Heart right ventricle (tissue), 16 donors: ENCODE measurements at regions not wholly inside any gene's neighbourhood (a gene's known extent, or its start where the extent isn't known, plus 50 kb on each side); places are given as distances from the start of the nearest gene placed in this dataset.

ENCODE experiments used
- ATAC-seq, 8 donors: fragments of 200-7000 bp; cut with Tn5 transposase; one replicate each; pipeline ENCODE4 v1.9.1; 2020; ENCODE audit warnings: mild to moderate bottlenecking in 8 of 8, moderate library complexity in 8 of 8, moderate number of reproducible peaks in 1 of 8
- DNase-seq, 2 donors: peaks; one replicate each; pipeline ENCODE4 v3.0.0-alpha.2; 2020
- H3K27ac ChIP-seq, 10 donors: fragments of 200-600 bp; sonication (generic) in 2 of 10; one replicate each; pipeline versions ENCODE4 v1.5.0 to v1.8.0; 2020 to 2022; ENCODE audit warnings: mild to moderate bottlenecking in 3 of 10
- H3K27me3 ChIP-seq, 7 donors: fragments of 200-600 bp; one replicate each; pipeline ENCODE4 v1.8.0; 2021 to 2022; ENCODE audit warnings: mild to moderate bottlenecking in 2 of 7
- H3K36me3 ChIP-seq, 9 donors: fragments of 200-600 bp; sonication (generic) in 1 of 9; one replicate each; pipeline versions ENCODE4 v1.5.0 to v1.8.0; 2020 to 2022; ENCODE audit warnings: mild to moderate bottlenecking in 2 of 9
- H3K4me1 ChIP-seq, 9 donors: fragments of 200-600 bp; sonication (generic) in 1 of 9; one replicate each; pipeline versions ENCODE4 v1.5.0 to v1.8.0; 2020 to 2022; ENCODE audit warnings: mild to moderate bottlenecking in 4 of 9
- H3K4me3 ChIP-seq, 10 donors: fragments of 200-600 bp; sonication (generic) in 2 of 10; one replicate each; pipeline versions ENCODE4 v1.5.0 to v1.8.0; 2020 to 2022; ENCODE audit warnings: mild to moderate bottlenecking in 7 of 10, moderate library complexity in 2 of 10
- H3K9me3 ChIP-seq, 11 donors: fragments of 200-600 bp in 10 of 11; sonication (generic) in 2 of 11; one replicate each; pipeline versions ENCODE4 v1.5.0 to v1.8.0; 2013 to 2022; ENCODE audit warnings: mild to moderate bottlenecking in 2 of 11, control low read depth in 1 of 11, moderate library complexity in 1 of 11
- WGBS, 2 donors: extraction: QIAGEN DNeasy Blood & Tissue Kit; methylation state at CpG; one replicate each; pipeline ENCODE4 v1.1.7; 2013; ENCODE audit warnings: inconsistent platforms in 1 of 2; 5-methylcytosine and 5-hydroxymethylcytosine counted together
- intact Hi-C, 10 donors: fragments of 100-400 bp; cut with DNase I; formaldehyde crosslinking; loops; one replicate each; pipeline versions ENCODE4 v1.11.1 to v1.14.2; 2022
- TF ChIP-seq, protein P1 (sequence below), 9 donors: fragments of 200-600 bp; sonication (generic) in 2 of 9; IDR thresholded peaks; one replicate each; pipeline versions ENCODE4 v1.5.0 to v1.8.0; 2021 to 2022; ENCODE audit warnings: antibody characterized with exemption in 9 of 9, mild to moderate bottlenecking in 5 of 9, moderate library complexity in 1 of 9
- donor health status: Arrhythmogenic right ventricular cardiomyopathy.
- donor health status: ischemic (EF 13 %, LVEDD 7.1; RV severe dilation, severe dysfunction).
- donor health status: healthy with polysubstance abuse.
- donor health status: DM: no; HTN: yes; CAD: no.
- donor health status: DM: no; HTN: no; CAD: no.
- donor health status: ischemic (EF 25% LVEDD 6.9; RV normal size, moderate dysfunction).
- donor health status: ischemic (EF 25% LVEDD 5.7; RV mildly dilated, moderate dysfunction).
- donor health status: healthy.
- donor health status: DM: yes; HTN: yes; CAD: no.
- donor health status: Ischemic cardiomyopathy.
- donor health status: ischemic (EF 35%, LVEDD 5.7; RV mildly dilated, moderate dysfunction).
- donor health status: nonischemic (EF 11% LVEDD 7.7; RV severe dilation, severe dysfunction).
- donor health status: DM: yes; HTN: yes; CAD: no.
- donor health status: PGD.
- donor health status: ischemic (EF 29% LVEDD 5.4; RV normal size, mild dysfunction).
- donor health status: nonischemic (EF 23%, LVEDD 6.1; RV moderate dilation, normal function).

- H3K27me3 ChIP-seq: peaks cover 0 to 32% (median 8%) of the 10 kb centered on the region in 7 donors
- H3K4me1 ChIP-seq: no peaks in the 10 kb centered on the region
- 80 to 81% methylated on average over 2 of the region's 2 CpGs for WGBS, 2 donors
- DNase-seq: no peak
- intact Hi-C loops: no loop called here
- no peaks in the 10 kb centered on the region for H3K9me3 ChIP-seq
- H3K4me3 ChIP-seq: no peak overlapping the region
- no peak for ATAC-seq
- H3K27ac ChIP-seq: no peak overlapping the region
- no peaks in the 10 kb centered on the region for H3K36me3 ChIP-seq
- TF ChIP-seq, protein P1, sequence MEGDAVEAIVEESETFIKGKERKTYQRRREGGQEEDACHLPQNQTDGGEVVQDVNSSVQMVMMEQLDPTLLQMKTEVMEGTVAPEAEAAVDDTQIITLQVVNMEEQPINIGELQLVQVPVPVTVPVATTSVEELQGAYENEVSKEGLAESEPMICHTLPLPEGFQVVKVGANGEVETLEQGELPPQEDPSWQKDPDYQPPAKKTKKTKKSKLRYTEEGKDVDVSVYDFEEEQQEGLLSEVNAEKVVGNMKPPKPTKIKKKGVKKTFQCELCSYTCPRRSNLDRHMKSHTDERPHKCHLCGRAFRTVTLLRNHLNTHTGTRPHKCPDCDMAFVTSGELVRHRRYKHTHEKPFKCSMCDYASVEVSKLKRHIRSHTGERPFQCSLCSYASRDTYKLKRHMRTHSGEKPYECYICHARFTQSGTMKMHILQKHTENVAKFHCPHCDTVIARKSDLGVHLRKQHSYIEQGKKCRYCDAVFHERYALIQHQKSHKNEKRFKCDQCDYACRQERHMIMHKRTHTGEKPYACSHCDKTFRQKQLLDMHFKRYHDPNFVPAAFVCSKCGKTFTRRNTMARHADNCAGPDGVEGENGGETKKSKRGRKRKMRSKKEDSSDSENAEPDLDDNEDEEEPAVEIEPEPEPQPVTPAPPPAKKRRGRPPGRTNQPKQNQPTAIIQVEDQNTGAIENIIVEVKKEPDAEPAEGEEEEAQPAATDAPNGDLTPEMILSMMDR (IDR thresholded peaks at IDR 0.05): no peak
These were observed 502.6 kb downstream of the HAPSTR1 start for GRCh38 chr16:9594047-9594446.

- 45 to 50% methylated on average over 2 of the region's 2 CpGs for WGBS, 2 donors
- TF ChIP-seq, protein P1 (IDR thresholded peaks at IDR 0.05): no peak
These were observed 503.5 kb downstream of the HAPSTR1 start for GRCh38 chr16:9594946-9595345.

GRCh38 chr16:9595393-9595792 is 503.9 kb downstream of the HAPSTR1 start:
- ATAC-seq (no peak), DNase-seq (no peak)
- Histone ChIP-seq H3K9me3 (no peaks in the 10 kb centered on the region), H3K36me3 (no peaks in the 10 kb centered on the region), H3K4me3 (no peak overlapping the region), H3K4me1 (no peaks in the 10 kb centered on the region), H3K27ac (no peak overlapping the region), H3K27me3 (peaks cover 0 to 32% (median 8%) of the 10 kb centered on the region in 7 donors)
- TF ChIP-seq, protein P1 (IDR thresholded peaks at IDR 0.05): no peak
- WGBS, 2 donors: 51 to 53% methylated on average over 3 of the region's 3 CpGs
- intact Hi-C loops: no loop called here

More at GRCh38 chr16:9594946-9595345, 503.5 kb downstream of the HAPSTR1 start:
- H3K4me1 ChIP-seq: no peaks in the 10 kb centered on the region
- no peak overlapping the region for H3K27ac ChIP-seq
- H3K36me3 ChIP-seq: no peaks in the 10 kb centered on the region
- H3K9me3 ChIP-seq: no peaks in the 10 kb centered on the region
- H3K4me3 ChIP-seq: no peak overlapping the region
- no peak for DNase-seq
- peaks cover 0 to 32% (median 8%) of the 10 kb centered on the region in 7 donors for H3K27me3 ChIP-seq
- intact Hi-C loops: no loop called here
- ATAC-seq: no peak

- ATAC-seq (no peak), DNase-seq (no peak)
- intact Hi-C loops: no loop called here
- Histone ChIP-seq H3K27me3 (peaks cover 0 to 26% (median 8%) of the 10 kb centered on the region in 7 donors), H3K4me3 (no peak overlapping the region), H3K27ac (no peak overlapping the region), H3K4me1 (no peaks in the 10 kb centered on the region), H3K36me3 (no peaks in the 10 kb centered on the region), H3K9me3 (no peaks in the 10 kb centered on the region)
- TF ChIP-seq, protein P1 (IDR thresholded peaks at IDR 0.05): no peak
- WGBS, 2 donors: 86 to 88% methylated on average over 4 of the region's 4 CpGs
These were observed 505.3 kb downstream of the HAPSTR1 start for GRCh38 chr16:9596788-9597187.
